ENCODE measurements at regions not wholly inside any gene's neighbourhood (a gene's known extent, or its start where the extent isn't known, plus 50 kb on each side); places are given as distances from the start of the nearest gene placed in this dataset.
"Not testable (repeated sequence)": the region's sequence is repeated elsewhere in the genome, so short reads cannot be mapped to it uniquely, and the experiment has no call there.

- DNase-seq (ENCODE audit: low spot score in 2 of 2) (no peak), FAIRE-seq (no peak)
These were observed 165.8 kb downstream of the RPIA start for GRCh38 chr2:88857274-88857741.

- DNase-seq (ENCODE audit: low spot score in 2 of 2) (no peak), FAIRE-seq (no peak)
These were observed 166.5 kb downstream of the RPIA start for GRCh38 chr2:88857951-88858411.

- DNase-seq (ENCODE audit: low spot score in 2 of 2), result no peak
- no peak for FAIRE-seq
These were observed 168.0 kb downstream of the RPIA start for GRCh38 chr2:88859461-88859860.

GRCh38 chr2:88860421-88861075 lies 169.1 kb downstream of the RPIA start:
- FAIRE-seq (no peak), DNase-seq (ENCODE audit: low spot score in 2 of 2) (no peak)

GRCh38 chr2:88865801-88866371 lies 174.4 kb downstream of the RPIA start:
- DNase-seq (ENCODE audit: low spot score in 2 of 2) (no peak), FAIRE-seq (no peak)

- DNase-seq (ENCODE audit: low spot score in 2 of 2), result no peak
- FAIRE-seq, result no peak
These were observed 175.3 kb downstream of the RPIA start for GRCh38 chr2:88866756-88867155.

GRCh38 chr2:88868861-88869260 lies 177.4 kb downstream of the RPIA start:
- DNase-seq (ENCODE audit: low spot score in 2 of 2), result no peak
- FAIRE-seq, result no peak

- FAIRE-seq, result no peak
- DNase-seq (ENCODE audit: low spot score in 2 of 2), result no peak
These were observed 178.9 kb downstream of the RPIA start for GRCh38 chr2:88870267-88870839.

GRCh38 chr2:88871336-88871735 lies 179.9 kb downstream of the RPIA start:
- FAIRE-seq (no peak), DNase-seq (ENCODE audit: low spot score in 2 of 2) (no peak)

GRCh38 chr2:88873620-88874019 lies 182.1 kb downstream of the RPIA start:
- DNase-seq (ENCODE audit: low spot score in 2 of 2) (no peak), FAIRE-seq (no peak)

- peak; percentile 89 for FAIRE-seq
- peak in 1 of 2 donors; percentile 20 for DNase-seq (ENCODE audit: low spot score in 2 of 2)
These were observed 182.7 kb downstream of the RPIA start for GRCh38 chr2:88874063-88874657.

- DNase-seq (ENCODE audit: low spot score in 2 of 2) (no peak), FAIRE-seq (no peak)
These were observed 184.3 kb downstream of the RPIA start for GRCh38 chr2:88875736-88876135.

GRCh38 chr2:88880441-88880953 lies 189.0 kb downstream of the RPIA start:
- FAIRE-seq (peak; percentile 28), DNase-seq (ENCODE audit: low spot score in 2 of 2) (peak in 1 of 2 donors; percentile 18)

- no peak for DNase-seq (ENCODE audit: low spot score in 2 of 2)
- FAIRE-seq, result no peak
These were observed 193.8 kb downstream of the RPIA start for GRCh38 chr2:88885275-88885674.

GRCh38 chr2:88885679-88886416 lies 194.4 kb downstream of the RPIA start:
- FAIRE-seq, result no peak
- DNase-seq (ENCODE audit: low spot score in 2 of 2), result no peak

- DNase-seq (ENCODE audit: low spot score in 2 of 2); FAIRE-seq: not testable (repeated sequence)
These were observed 196.0 kb downstream of the RPIA start for GRCh38 chr2:88887466-88887865.

- FAIRE-seq (no peak), DNase-seq (ENCODE audit: low spot score in 2 of 2) (no peak)
These were observed 200.7 kb downstream of the RPIA start for GRCh38 chr2:88892207-88892606.

GRCh38 chr2:88892788-88893187 lies 201.3 kb downstream of the RPIA start:
- no peak for FAIRE-seq
- DNase-seq (ENCODE audit: low spot score in 2 of 2), result no peak

GRCh38 chr2:88896971-88897370 lies 205.5 kb downstream of the RPIA start:
- FAIRE-seq (no peak), DNase-seq (ENCODE audit: low spot score in 2 of 2) (no peak)

- FAIRE-seq (no peak), DNase-seq (ENCODE audit: low spot score in 2 of 2) (no peak)
These were observed 206.2 kb downstream of the RPIA start for GRCh38 chr2:88897715-88898114.
